HG02840 (cell line): ENCODE measurements at regions not wholly inside any gene's neighbourhood (a gene's known extent, or its start where the extent isn't known, plus 50 kb on each side); places are given as distances from the start of the nearest gene placed in this dataset.

Source experiments
- ATAC-seq: cut with Tn5 transposase; IDR thresholded peaks from one replicate; pipeline ENCODE4 v1.9.1; 2021; ENCODE audit warnings: mild to moderate bottlenecking, moderate library complexity, moderate number of reproducible peaks; ENCODE audit not compliant: unreplicated experiment, low FRiP score

- no peak for ATAC-seq
Measured at GRCh38 chr3:195003006-195003892, 267.7 kb downstream of the XXYLT1 start.

- no peak for ATAC-seq
Measured at GRCh38 chr3:195003893-195004289, 267.1 kb downstream of the XXYLT1 start.

- no peak for ATAC-seq
Measured at GRCh38 chr3:195004512-195005250, 266.3 kb downstream of the XXYLT1 start.

DNA sequence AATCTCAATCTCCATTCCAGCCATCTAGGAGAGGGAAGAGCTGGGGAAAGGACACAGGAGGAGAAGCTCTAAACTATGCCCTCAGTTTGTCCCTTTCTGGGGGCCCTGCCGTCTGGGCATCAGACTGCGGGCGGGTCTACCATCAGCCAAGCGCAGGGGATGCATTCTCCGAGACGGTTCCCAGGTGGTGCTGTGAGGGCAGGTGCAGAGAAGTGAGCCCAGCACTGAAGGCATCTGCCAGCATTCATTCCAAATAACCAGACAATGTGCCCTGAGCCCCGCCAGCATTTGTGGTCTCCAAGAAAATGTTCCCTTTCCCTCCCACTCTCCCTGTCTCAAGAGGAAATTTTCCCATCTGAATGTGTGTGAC is 265.7 kb downstream of the XXYLT1 start:
- ATAC-seq = no peak

DNA sequence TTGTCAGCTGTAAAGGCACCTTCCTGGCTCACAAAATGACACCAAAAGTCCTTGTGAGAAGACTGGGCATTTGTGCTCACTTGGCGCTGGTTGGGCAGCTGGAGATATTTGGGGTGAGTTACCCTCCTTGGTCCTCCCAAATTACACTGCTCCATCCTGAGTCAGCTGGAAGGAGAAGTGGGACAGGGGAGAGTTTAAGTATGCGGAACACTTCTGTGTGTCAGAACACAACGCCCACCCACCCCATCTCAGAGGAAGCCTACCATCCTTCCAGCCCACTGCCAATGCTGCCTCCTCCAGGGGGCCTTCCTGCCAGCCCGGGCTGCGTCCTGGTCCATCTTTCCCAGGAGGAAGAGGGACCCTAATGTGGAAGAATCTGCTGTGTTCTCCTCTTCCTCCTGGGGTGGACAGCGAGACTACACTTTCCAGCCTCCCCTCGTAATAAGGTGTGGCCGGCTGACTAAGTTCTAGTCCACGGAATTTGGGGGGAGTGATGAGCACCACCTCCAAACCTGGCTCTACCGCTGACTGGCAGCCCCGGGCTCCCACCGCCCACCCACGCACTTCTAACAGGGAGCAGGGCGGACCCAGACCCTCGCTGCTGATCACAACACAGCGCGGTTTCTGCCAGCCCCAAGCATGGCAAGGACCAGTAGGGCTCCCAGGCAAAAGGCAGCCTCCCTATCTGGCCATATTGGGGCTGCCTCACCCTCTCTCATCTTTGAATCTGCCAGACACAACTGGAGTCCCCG is 265.0 kb downstream of the XXYLT1 start:
- no peak for ATAC-seq

- ATAC-seq = no peak
Measured at GRCh38 chr3:195007151-195007550, 263.8 kb downstream of the XXYLT1 start.

DNA sequence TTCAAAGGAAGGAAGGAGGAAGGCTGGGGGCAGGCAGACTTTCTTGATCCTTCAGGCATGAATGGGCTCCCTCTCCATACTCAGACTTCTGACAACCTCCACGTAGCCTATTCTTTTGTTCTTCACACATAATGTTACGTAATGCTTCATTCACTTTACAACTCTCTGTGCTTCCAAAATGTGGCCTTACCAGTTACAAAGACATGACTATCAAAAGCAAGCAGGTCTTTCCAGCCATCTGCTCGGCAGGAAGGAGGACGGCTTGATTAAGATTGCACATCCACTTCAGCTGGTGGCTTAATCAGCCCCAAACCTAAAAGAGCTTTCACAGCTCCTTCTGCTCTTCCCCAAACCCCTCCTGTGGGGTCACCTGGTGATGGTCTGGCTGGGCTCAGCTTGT is 263.2 kb downstream of the XXYLT1 start:
- no peak for ATAC-seq

- ATAC-seq = no peak
Measured at GRCh38 chr3:195008816-195009215, 262.1 kb downstream of the XXYLT1 start.

GRCh38 chr3:195009616-195010015 is 261.3 kb downstream of the XXYLT1 start:
- ATAC-seq = no peak

DNA sequence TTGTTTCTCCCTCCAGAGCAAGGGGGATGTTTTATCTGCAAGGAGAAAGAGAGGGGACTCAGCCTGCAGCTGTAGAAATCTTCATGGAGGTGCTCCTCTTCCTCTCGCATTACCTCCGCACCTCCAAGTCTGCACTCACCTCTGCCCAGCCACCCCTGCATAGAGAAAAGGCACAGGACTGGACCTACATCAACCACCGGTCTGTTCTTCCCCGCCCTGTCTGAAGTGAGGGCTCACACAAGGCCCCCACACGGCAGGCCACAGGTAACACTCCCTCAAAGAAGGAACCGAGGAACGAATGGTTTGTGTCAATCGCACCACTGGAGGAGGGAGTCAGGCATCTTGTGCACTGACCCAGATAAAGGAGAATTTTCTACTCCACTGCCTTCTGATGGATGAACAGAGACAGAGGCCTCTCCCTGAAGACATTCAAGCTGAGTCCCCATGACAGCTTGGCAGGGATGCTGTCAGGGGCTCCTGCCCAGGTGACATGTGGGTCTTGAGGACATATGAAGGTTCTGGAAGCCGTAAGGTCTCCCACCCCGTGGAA is 260.3 kb downstream of the XXYLT1 start:
- ATAC-seq = no peak

DNA sequence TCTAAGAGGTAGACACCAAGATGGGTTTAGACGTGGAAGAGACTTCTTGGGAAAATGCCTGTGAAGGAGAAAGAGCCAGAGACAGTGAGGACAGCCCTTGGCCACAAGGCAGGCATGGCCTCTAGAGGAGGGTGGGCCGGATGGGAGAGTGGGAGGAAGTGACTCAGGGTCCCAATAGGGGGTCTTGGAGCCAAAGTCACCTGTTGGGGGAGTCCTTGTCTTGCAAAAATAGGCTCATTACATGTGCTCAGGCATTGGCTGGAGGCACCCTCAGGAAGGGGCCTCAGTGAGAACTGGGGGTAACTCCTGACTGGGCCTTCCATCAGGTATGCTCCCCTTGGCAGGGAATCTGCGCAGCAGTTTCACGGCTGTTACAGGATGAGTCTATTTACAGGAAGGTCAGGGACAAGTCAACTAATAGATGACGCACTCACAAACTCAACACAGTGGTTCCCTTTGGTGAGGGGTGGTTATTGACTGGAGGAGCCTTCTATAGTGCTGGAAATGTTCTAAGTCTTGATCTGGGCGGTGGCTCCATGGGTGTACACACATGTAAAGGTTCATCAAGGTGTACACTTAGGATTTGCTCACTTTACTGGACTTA is 259.6 kb downstream of the XXYLT1 start:
- no peak for ATAC-seq

GRCh38 chr3:195012100-195012499 is 258.9 kb downstream of the XXYLT1 start:
- ATAC-seq = no peak

GRCh38 chr3:195012571-195012970 is 258.4 kb downstream of the XXYLT1 start:
- no peak for ATAC-seq

- ATAC-seq = no peak
Measured at GRCh38 chr3:195013411-195014361, 257.3 kb downstream of the XXYLT1 start.

DNA sequence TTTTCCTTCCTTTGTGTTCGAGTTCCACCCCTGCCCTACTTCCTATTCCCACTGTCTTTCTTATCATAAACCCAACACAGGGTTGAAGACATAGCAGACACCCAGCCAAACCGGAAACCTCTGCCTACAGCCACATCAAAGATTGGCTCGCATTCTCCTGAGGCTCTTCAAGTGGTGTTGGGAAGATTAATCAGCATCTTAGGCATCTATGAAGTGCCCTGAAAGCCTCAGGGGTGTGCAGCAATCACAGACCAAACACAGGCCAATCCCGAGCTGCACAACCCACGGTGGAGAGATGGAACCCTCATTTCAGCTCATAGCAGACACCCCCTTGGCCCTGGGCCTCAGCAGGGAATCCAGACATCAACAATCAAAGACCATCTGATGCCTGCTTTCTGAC is 255.9 kb downstream of the XXYLT1 start:
- no peak for ATAC-seq

DNA sequence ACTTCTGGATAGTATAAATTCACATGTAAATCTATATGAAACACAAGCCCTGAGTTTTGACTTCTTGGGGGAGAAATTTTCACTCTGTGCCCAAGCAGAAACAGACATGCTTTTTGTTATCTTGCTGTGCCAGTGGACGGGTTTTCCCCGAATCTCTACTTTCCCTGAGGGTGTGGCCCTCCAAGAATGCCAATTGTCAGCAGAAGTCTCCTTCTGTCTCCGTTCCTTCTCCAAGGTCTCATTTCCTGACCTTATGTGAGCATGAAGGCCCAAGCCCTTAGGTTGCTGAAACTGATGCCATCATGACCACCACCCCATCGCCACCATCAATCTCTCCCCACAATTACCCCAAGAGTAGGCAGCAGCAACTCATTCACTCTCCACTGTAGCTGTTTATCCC is 253.8 kb downstream of the XXYLT1 start:
- ATAC-seq = no peak
